Stimulated activated CD4-positive, alpha-beta T cell treated with anti-CD3 and anti-CD28 coated beads, TNF-alpha, amount 100 ng/mL, for 48 hours (primary cell): ENCODE measurements at regions not wholly inside any gene's neighbourhood (a gene's known extent, or its start where the extent isn't known, plus 50 kb on each side); places are given as distances from the start of the nearest gene placed in this dataset.
A peak's percentile ranks its signal among the peaks of the same experiment; 100 is the strongest.
"Not testable (repeated sequence)": the region's sequence is repeated elsewhere in the genome, so short reads cannot be mapped to it uniquely, and the experiment has no call there.

ENCODE experiments used
- DNase-seq, 3 donors: peaks; one replicate each; pipeline ENCODE4 v3.0.0-alpha.2; 2020; ENCODE audit warnings: low read depth in 3 of 3

GRCh38 chr18:21928925-21929324 lies 188.3 kb downstream of the MIB1 start:
- no peak for DNase-seq

- DNase-seq, result no peak
These were observed 189.6 kb downstream of the MIB1 start for GRCh38 chr18:21930177-21930576.

GRCh38 chr18:21933931-21934765 lies 193.6 kb downstream of the MIB1 start:
- no peak for DNase-seq

- DNase-seq, result no peak
These were observed 194.1 kb downstream of the MIB1 start for GRCh38 chr18:21934766-21935015.

- no peak for DNase-seq
These were observed 202.9 kb downstream of the MIB1 start for GRCh38 chr18:21943456-21943855.

- no peak for DNase-seq
These were observed 208.9 kb downstream of the MIB1 start for GRCh38 chr18:21949326-21950015.

- peak; percentile 61 to 70 (median 65) for DNase-seq
These were observed 213.4 kb upstream of the GATA6 start for GRCh38 chr18:21955757-21956652.

- DNase-seq, result no peak
These were observed 211.1 kb upstream of the GATA6 start for GRCh38 chr18:21958263-21958662.

GRCh38 chr18:21958707-21959450 lies 210.5 kb upstream of the GATA6 start:
- DNase-seq, result no peak

GRCh38 chr18:21960189-21960588 lies 209.2 kb upstream of the GATA6 start:
- DNase-seq, result no peak

GRCh38 chr18:21963336-21963735 lies 206.1 kb upstream of the GATA6 start:
- no peak for DNase-seq

GRCh38 chr18:21968338-21968737 lies 201.1 kb upstream of the GATA6 start:
- no peak for DNase-seq

- DNase-seq, result no peak
These were observed 197.1 kb upstream of the GATA6 start for GRCh38 chr18:21972281-21972680.

GRCh38 chr18:21975954-21976353 lies 193.4 kb upstream of the GATA6 start:
- not testable (repeated sequence) for DNase-seq

- DNase-seq, result no peak
These were observed 190.7 kb upstream of the GATA6 start for GRCh38 chr18:21978546-21979170.

GRCh38 chr18:21979171-21979560 lies 190.2 kb upstream of the GATA6 start:
- DNase-seq, result no peak

GRCh38 chr18:21979759-21980158 lies 189.6 kb upstream of the GATA6 start:
- no peak for DNase-seq

GRCh38 chr18:21980744-21981143 lies 188.6 kb upstream of the GATA6 start:
- DNase-seq, result no peak

- DNase-seq, result not testable (repeated sequence)
These were observed 187.9 kb upstream of the GATA6 start for GRCh38 chr18:21981489-21981888.

GRCh38 chr18:21991081-21991534 lies 178.3 kb upstream of the GATA6 start:
- DNase-seq, result no peak

- DNase-seq, result no peak
These were observed 177.5 kb upstream of the GATA6 start for GRCh38 chr18:21991886-21992285.
